ENCODE measurements at regions not wholly inside any gene's neighbourhood (a gene's known extent, or its start where the extent isn't known, plus 50 kb on each side); places are given as distances from the start of the nearest gene placed in this dataset.

- no peaks in the 10 kb centered on the region for H3K27me3 Mint-ChIP-seq (ENCODE audit: insufficient read depth, low read depth, poor library complexity)
- H3K27ac ChIP-seq (ENCODE audit: low read depth): no peak overlapping the region
- H2AFZ ChIP-seq: no peak overlapping the region
- H3K4me2 ChIP-seq: no peak overlapping the region
- no peaks in the 10 kb centered on the region for H3K79me2 ChIP-seq (replicated peaks; ENCODE audit: insufficient read depth)
- no peak overlapping the region for H3K4me3 ChIP-seq
- H3F3A ChIP-seq (replicated peaks; ENCODE audit: low read depth): no peaks in the 10 kb centered on the region
- H3K4me3 Mint-ChIP-seq: no peak overlapping the region
- ATAC-seq (no peak), DNase-seq (ENCODE audit: low spot score) (no peak)
- no peaks in the 10 kb centered on the region for H3K9me3 Mint-ChIP-seq
- no peaks in the 10 kb centered on the region for H3K36me3 ChIP-seq (ENCODE audit: insufficient read depth)
- no peaks in the 10 kb centered on the region; the same call in 1 of the 2 replicates for H4K20me1 ChIP-seq (replicated peaks; ENCODE audit: insufficient read depth)
- no peak for TF ChIP-seq CREB1 (CRISPR knock-in tag; IDR thresholded peaks at IDR 0.05; ENCODE audit: low read depth)
- no peak for TF ChIP-seq REST (IDR thresholded peaks at IDR 0.05; ENCODE audit: unreplicated experiment)
- TF ChIP-seq CTCF (conservative IDR thresholded peaks at IDR 0.05; ENCODE audit: low read depth in 2 of 2): no peak
- TF ChIP-seq STAT1 (IDR thresholded peaks at IDR 0.05; ENCODE audit: unreplicated experiment): no peak
- H3K9me2 ChIP-seq (ENCODE audit: insufficient read depth): no peaks in the 10 kb centered on the region
- H3K4me1 ChIP-seq (ENCODE audit: insufficient read depth): no peaks in the 10 kb centered on the region
- H3K36me3 Mint-ChIP-seq (ENCODE audit: low read depth): no peaks in the 10 kb centered on the region
- H3K27ac Mint-ChIP-seq: no peak overlapping the region
- no peaks in the 10 kb centered on the region for H3K4me1 Mint-ChIP-seq
- no peaks in the 10 kb centered on the region for H3K27me3 ChIP-seq (ENCODE audit: insufficient read depth)
Measured at GRCh38 chr2:17252258-17252657, 266.0 kb downstream of the RAD51AP2 start.

- DNase-seq (ENCODE audit: low spot score) (no peak), ATAC-seq (no peak)
- H2AFZ ChIP-seq: no peak overlapping the region
- no peaks in the 10 kb centered on the region for H3K9me2 ChIP-seq (ENCODE audit: insufficient read depth)
- no peak overlapping the region for H3K27ac Mint-ChIP-seq
- no peaks in the 10 kb centered on the region for H3F3A ChIP-seq (replicated peaks; ENCODE audit: low read depth)
- H3K27me3 ChIP-seq (ENCODE audit: insufficient read depth): no peaks in the 10 kb centered on the region
- peaks cover 4% of the 10 kb centered on the region; the same call in 2 of the 3 replicates for H3K4me1 Mint-ChIP-seq
- H3K27ac ChIP-seq (ENCODE audit: low read depth): no peak overlapping the region
- no peaks in the 10 kb centered on the region for H3K9me3 Mint-ChIP-seq
- H3K79me2 ChIP-seq (replicated peaks; ENCODE audit: insufficient read depth): no peaks in the 10 kb centered on the region
- no peak overlapping the region for H3K4me2 ChIP-seq
- H3K36me3 Mint-ChIP-seq (ENCODE audit: low read depth): no peaks in the 10 kb centered on the region
- H3K36me3 ChIP-seq (ENCODE audit: insufficient read depth): no peaks in the 10 kb centered on the region
- H4K20me1 ChIP-seq (replicated peaks; ENCODE audit: insufficient read depth): no peaks in the 10 kb centered on the region; the same call in 1 of the 2 replicates
- H3K4me1 ChIP-seq (ENCODE audit: insufficient read depth): no peaks in the 10 kb centered on the region
- no peak overlapping the region for H3K4me3 Mint-ChIP-seq
- no peaks in the 10 kb centered on the region for H3K27me3 Mint-ChIP-seq (ENCODE audit: insufficient read depth, low read depth, poor library complexity)
- H3K4me3 ChIP-seq: no peak overlapping the region
- TF ChIP-seq ETS1 (IDR thresholded peaks at IDR 0.05) (no peak), EZH2phosphoT487 (IDR thresholded peaks at IDR 0.05; ENCODE audit: unreplicated experiment) (no peak), ZNF462 (CRISPR knock-in tag; IDR thresholded peaks at IDR 0.05) (no peak)
Measured at GRCh38 chr2:17251171-17251570, 267.1 kb downstream of the RAD51AP2 start.

Measured in GM23338 (cell line).